GM12892 (cell line): ENCODE measurements at regions not wholly inside any gene's neighbourhood (a gene's known extent, or its start where the extent isn't known, plus 50 kb on each side); places are given as distances from the start of the nearest gene placed in this dataset.

Experiments
- POLR2A ChIP-seq: IDR thresholded peaks from 2 replicates; pipeline ENCODE4 v1.6.1; 2011; ENCODE audit warnings: low read depth, low read length, control low read depth
- POLR2AphosphoS5 ChIP-seq: IDR thresholded peaks from 2 replicates; pipeline ENCODE4 v1.6.1; 2011; ENCODE audit warnings: low read depth, low read length, control low read depth

GRCh38 chr10:109737626-109738025, 185.7 kb downstream of the XPNPEP1 start:
- no peak for TF ChIP-seq POLR2A
- no peak for TF ChIP-seq POLR2AphosphoS5
